ENCODE measurements at regions not wholly inside any gene's neighbourhood (a gene's known extent, or its start where the extent isn't known, plus 50 kb on each side); places are given as distances from the start of the nearest gene placed in this dataset.

DNA sequence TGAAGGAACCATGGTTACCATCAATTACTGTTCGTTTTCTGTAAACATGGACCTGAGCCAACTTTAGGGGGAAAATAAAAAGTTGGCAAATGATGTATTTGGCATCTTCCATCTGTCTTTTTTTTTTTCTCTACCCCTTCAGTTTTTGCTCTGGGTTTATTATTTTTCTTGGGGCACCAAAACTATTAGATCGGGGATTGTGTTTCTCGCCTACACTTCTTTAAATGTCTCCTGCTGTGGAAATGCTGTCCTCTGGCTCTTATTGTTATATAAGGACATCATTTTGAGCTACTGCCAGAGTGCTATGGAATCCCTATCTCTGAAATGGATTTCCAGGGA, 234.0 kb upstream of the SLIT2 start:
- BruUV-seq (replicated peaks): no TSS peak
- Histone ChIP-seq H3K9ac (ENCODE audit: control insufficient read depth, insufficient read depth, low read length) (no peak overlapping the region), H3K36me3 (ENCODE audit: control insufficient read depth in 2 of 2, insufficient read depth in 2 of 2, low read length in 1 of 2) (no peaks in the 10 kb centered on the region), H2AFZ (ENCODE audit: control insufficient read depth, low read depth, low read length) (no peak overlapping the region), H3K27ac (ENCODE audit: control insufficient read depth, insufficient read depth) (no peak overlapping the region), H3K4me1 (ENCODE audit: control insufficient read depth, insufficient read depth, low read length) (no peaks in the 10 kb centered on the region), H3K27me3 (replicated peaks in 1 of 2; ENCODE audit: control insufficient read depth in 2 of 2, insufficient read depth in 2 of 2, low read length in 1 of 2) (no peaks in the 10 kb centered on the region), H3K79me2 (ENCODE audit: control insufficient read depth, insufficient read depth, low read length) (no peaks in the 10 kb centered on the region), H3K9me3 (replicated peaks; ENCODE audit: control insufficient read depth, insufficient read depth, low read length) (no peaks in the 10 kb centered on the region), H4K20me1 (ENCODE audit: control insufficient read depth, insufficient read depth) (no peaks in the 10 kb centered on the region), H3K4me3 (no peak overlapping the region), H3K4me2 (ENCODE audit: control insufficient read depth, insufficient read depth) (no peak overlapping the region)
- ATAC-seq (no peak), DNase-seq (ENCODE audit: low read depth, low spot score) (no peak), FAIRE-seq (no peak)
- intact Hi-C loops (cut with micrococcal nuclease; ENCODE audit: unreplicated experiment): no loop called here
- in situ Hi-C loops (cut with MboI): no loop called here
- TF ChIP-seq TCF7 (IDR thresholded peaks at IDR 0.05; ENCODE audit: borderline replicate concordance): no peak
- ChIA-PET RAD21 (ENCODE audit: unreplicated experiment) (no interaction called here), POLR2A (no interaction called here), CTCF (no interaction called here), SMC1A (ENCODE audit: uncharacterized antibody, unreplicated experiment) (no interaction called here)
- WGBS (ENCODE audit: insufficient coverage, insufficient replicate concordance, low lambda C conversion rate, missing lambda C conversion rate): 30% methylated on average over 3 of the region's 3 CpGs

DNA sequence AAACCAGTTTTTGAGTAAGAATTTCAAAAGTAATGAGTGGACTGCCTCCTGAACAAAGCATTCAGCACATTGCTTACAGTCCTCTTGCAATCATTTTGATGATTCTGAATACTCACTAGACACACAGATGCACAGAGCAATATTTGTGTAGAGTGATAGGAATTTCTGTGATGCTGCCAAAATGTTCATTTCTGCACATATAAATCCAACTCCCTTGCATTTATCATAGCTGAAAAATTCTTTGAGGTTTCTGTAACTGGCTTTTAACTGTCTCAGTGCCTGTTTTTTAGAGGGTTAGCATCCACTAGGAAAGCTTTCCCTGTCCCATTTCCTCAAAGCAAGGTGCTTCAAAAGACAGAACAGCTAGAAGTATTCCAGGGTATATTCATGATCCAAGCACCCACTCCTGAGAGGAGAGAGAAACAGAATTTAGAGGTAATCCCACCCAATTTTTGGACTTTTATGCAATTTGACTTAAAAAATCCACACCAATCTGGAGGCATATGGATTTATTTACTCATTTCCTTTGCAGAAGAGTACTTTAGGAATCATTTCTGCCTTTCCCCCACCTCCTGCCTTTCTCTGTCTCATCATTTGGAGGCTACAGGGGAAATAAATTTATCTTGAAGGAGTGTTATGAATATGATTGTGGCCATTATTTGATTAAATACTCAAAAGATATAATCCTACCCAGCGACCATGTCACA, 234.5 kb upstream of the SLIT2 start:
- no peaks in the 10 kb centered on the region for H4K20me1 ChIP-seq (ENCODE audit: control insufficient read depth, insufficient read depth)
- POLR2A ChIA-PET: no interaction called here
- no TSS peak for BruUV-seq (replicated peaks)
- CTCF ChIA-PET: no interaction called here
- in situ Hi-C loops (cut with MboI) (no loop called here), intact Hi-C loops (cut with micrococcal nuclease; ENCODE audit: unreplicated experiment) (no loop called here)
- H3K79me2 ChIP-seq (ENCODE audit: control insufficient read depth, insufficient read depth, low read length): no peaks in the 10 kb centered on the region
- SMC1A ChIA-PET (ENCODE audit: uncharacterized antibody, unreplicated experiment): no interaction called here
- no peak overlapping the region for H3K9ac ChIP-seq (ENCODE audit: control insufficient read depth, insufficient read depth, low read length)
- no peaks in the 10 kb centered on the region for H3K9me3 ChIP-seq (replicated peaks; ENCODE audit: control insufficient read depth, insufficient read depth, low read length)
- DNase-seq (ENCODE audit: low read depth, low spot score) (no peak), ATAC-seq (no peak), FAIRE-seq (no peak)
- no peak overlapping the region for H3K27ac ChIP-seq (ENCODE audit: control insufficient read depth, insufficient read depth)
- no peak overlapping the region for H3K4me2 ChIP-seq (ENCODE audit: control insufficient read depth, insufficient read depth)
- H3K4me1 ChIP-seq (ENCODE audit: control insufficient read depth, insufficient read depth, low read length): no peaks in the 10 kb centered on the region
- 0% methylated on average over 1 of the region's 1 CpG for WGBS (ENCODE audit: insufficient coverage, insufficient replicate concordance, low lambda C conversion rate, missing lambda C conversion rate)
- H3K36me3 ChIP-seq (ENCODE audit: control insufficient read depth in 2 of 2, insufficient read depth in 2 of 2, low read length in 1 of 2): no peaks in the 10 kb centered on the region
- TF ChIP-seq, protein P1, sequence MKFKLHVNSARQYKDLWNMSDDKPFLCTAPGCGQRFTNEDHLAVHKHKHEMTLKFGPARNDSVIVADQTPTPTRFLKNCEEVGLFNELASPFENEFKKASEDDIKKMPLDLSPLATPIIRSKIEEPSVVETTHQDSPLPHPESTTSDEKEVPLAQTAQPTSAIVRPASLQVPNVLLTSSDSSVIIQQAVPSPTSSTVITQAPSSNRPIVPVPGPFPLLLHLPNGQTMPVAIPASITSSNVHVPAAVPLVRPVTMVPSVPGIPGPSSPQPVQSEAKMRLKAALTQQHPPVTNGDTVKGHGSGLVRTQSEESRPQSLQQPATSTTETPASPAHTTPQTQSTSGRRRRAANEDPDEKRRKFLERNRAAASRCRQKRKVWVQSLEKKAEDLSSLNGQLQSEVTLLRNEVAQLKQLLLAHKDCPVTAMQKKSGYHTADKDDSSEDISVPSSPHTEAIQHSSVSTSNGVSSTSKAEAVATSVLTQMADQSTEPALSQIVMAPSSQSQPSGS (IDR thresholded peaks at IDR 0.05; ENCODE audit: low read length): no peak
- no peak for TF ChIP-seq SP1 (IDR thresholded peaks at IDR 0.05; ENCODE audit: low read depth, low read length)
- TF ChIP-seq RELA (IDR thresholded peaks at IDR 0.05; ENCODE audit: borderline replicate concordance, partially characterized antibody): no peak
- TF ChIP-seq ZZZ3 (IDR thresholded peaks at IDR 0.05; ENCODE audit: control insufficient read depth, insufficient read length, low read depth): no peak
- TF ChIP-seq, protein P2, sequence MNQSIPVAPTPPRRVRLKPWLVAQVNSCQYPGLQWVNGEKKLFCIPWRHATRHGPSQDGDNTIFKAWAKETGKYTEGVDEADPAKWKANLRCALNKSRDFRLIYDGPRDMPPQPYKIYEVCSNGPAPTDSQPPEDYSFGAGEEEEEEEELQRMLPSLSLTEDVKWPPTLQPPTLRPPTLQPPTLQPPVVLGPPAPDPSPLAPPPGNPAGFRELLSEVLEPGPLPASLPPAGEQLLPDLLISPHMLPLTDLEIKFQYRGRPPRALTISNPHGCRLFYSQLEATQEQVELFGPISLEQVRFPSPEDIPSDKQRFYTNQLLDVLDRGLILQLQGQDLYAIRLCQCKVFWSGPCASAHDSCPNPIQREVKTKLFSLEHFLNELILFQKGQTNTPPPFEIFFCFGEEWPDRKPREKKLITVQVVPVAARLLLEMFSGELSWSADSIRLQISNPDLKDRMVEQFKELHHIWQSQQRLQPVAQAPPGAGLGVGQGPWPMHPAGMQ (IDR thresholded peaks at IDR 0.05; ENCODE audit: borderline replicate concordance): no peak
- H3K27me3 ChIP-seq (replicated peaks in 1 of 2; ENCODE audit: control insufficient read depth in 2 of 2, insufficient read depth in 2 of 2, low read length in 1 of 2): no peaks in the 10 kb centered on the region
- RAD21 ChIA-PET (ENCODE audit: unreplicated experiment): no interaction called here
- H3K4me3 ChIP-seq: no peak overlapping the region
- H2AFZ ChIP-seq (ENCODE audit: control insufficient read depth, low read depth, low read length): no peak overlapping the region

All from GM12878 (cell line).